ENCODE measurements at regions not wholly inside any gene's neighbourhood (a gene's known extent, or its start where the extent isn't known, plus 50 kb on each side); places are given as distances from the start of the nearest gene placed in this dataset.
A peak's percentile ranks its signal among the peaks of the same experiment; 100 is the strongest.

DNA sequence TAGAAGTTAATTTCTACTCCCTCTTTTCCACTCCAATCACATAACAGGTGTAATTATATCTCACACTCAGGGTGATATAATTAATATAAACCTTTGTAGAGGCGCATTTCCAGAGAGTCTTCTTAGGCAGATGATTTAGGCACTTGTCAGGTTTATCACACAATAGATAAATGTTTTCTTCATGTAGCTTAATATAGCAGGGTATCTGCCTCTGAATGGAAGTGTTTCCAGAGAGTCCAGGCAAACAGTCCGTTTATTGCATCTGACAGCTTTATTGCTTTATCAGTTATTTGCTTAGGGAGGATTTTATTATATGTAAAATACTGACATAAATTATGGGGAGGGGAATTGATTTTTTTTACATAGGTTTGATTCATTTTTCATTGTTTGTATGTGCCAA is 766.3 kb downstream of the SLC4A3 start:
- H3K4me2 ChIP-seq (ENCODE audit: insufficient read depth, low read length) = no peak overlapping the region
- no peak overlapping the region for H3K4me3 ChIP-seq (ENCODE audit: insufficient read depth, low read length)
- no peak for DNase-seq (ENCODE audit: insufficient read length, low spot score, missing footprints)
- H3K4me1 ChIP-seq (ENCODE audit: insufficient read depth, low read length) = no peaks in the 10 kb centered on the region
- H3K27me3 ChIP-seq (ENCODE audit: insufficient read depth, low read length) = no peaks in the 10 kb centered on the region
- no peak overlapping the region for H2AFZ ChIP-seq (ENCODE audit: low read length)
- TF ChIP-seq, protein P1, sequence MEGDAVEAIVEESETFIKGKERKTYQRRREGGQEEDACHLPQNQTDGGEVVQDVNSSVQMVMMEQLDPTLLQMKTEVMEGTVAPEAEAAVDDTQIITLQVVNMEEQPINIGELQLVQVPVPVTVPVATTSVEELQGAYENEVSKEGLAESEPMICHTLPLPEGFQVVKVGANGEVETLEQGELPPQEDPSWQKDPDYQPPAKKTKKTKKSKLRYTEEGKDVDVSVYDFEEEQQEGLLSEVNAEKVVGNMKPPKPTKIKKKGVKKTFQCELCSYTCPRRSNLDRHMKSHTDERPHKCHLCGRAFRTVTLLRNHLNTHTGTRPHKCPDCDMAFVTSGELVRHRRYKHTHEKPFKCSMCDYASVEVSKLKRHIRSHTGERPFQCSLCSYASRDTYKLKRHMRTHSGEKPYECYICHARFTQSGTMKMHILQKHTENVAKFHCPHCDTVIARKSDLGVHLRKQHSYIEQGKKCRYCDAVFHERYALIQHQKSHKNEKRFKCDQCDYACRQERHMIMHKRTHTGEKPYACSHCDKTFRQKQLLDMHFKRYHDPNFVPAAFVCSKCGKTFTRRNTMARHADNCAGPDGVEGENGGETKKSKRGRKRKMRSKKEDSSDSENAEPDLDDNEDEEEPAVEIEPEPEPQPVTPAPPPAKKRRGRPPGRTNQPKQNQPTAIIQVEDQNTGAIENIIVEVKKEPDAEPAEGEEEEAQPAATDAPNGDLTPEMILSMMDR (IDR thresholded peaks at IDR 0.05; ENCODE audit: extremely low read depth, low read depth, low read length) = no peak
- no peaks in the 10 kb centered on the region for H3K79me2 ChIP-seq (ENCODE audit: insufficient read depth, low read length)
- no peaks in the 10 kb centered on the region for H3K36me3 ChIP-seq (ENCODE audit: insufficient read depth, low read length)
- H3K27ac ChIP-seq (ENCODE audit: low read depth, low read length) = no peak overlapping the region
- H3K9me3 ChIP-seq (ENCODE audit: low read depth, low read length) = no peaks in the 10 kb centered on the region
- H4K20me1 ChIP-seq (ENCODE audit: insufficient read depth, low read length) = no peaks in the 10 kb centered on the region

GRCh38 chr2:220394433-220394832 is 767.0 kb downstream of the SLC4A3 start:
- Histone ChIP-seq H3K36me3 (ENCODE audit: insufficient read depth, low read length) (no peaks in the 10 kb centered on the region), H3K4me2 (ENCODE audit: insufficient read depth, low read length) (no peak overlapping the region), H3K4me1 (ENCODE audit: insufficient read depth, low read length) (no peaks in the 10 kb centered on the region), H3K27ac (ENCODE audit: low read depth, low read length) (no peak overlapping the region), H2AFZ (ENCODE audit: low read length) (no peak overlapping the region), H4K20me1 (ENCODE audit: insufficient read depth, low read length) (no peaks in the 10 kb centered on the region), H3K4me3 (ENCODE audit: insufficient read depth, low read length) (no peak overlapping the region), H3K79me2 (ENCODE audit: insufficient read depth, low read length) (no peaks in the 10 kb centered on the region), H3K9me3 (ENCODE audit: low read depth, low read length) (no peaks in the 10 kb centered on the region), H3K27me3 (ENCODE audit: insufficient read depth, low read length) (no peaks in the 10 kb centered on the region)
- TF ChIP-seq, protein P1 (IDR thresholded peaks at IDR 0.05; ENCODE audit: extremely low read depth, low read depth, low read length) = no peak
- DNase-seq (ENCODE audit: insufficient read length, low spot score, missing footprints) = no peak

- H3K36me3 ChIP-seq (ENCODE audit: insufficient read depth, low read length) = no peaks in the 10 kb centered on the region
Observed at GRCh38 chr2:220396287-220396686, 768.9 kb downstream of the SLC4A3 start.

DNA sequence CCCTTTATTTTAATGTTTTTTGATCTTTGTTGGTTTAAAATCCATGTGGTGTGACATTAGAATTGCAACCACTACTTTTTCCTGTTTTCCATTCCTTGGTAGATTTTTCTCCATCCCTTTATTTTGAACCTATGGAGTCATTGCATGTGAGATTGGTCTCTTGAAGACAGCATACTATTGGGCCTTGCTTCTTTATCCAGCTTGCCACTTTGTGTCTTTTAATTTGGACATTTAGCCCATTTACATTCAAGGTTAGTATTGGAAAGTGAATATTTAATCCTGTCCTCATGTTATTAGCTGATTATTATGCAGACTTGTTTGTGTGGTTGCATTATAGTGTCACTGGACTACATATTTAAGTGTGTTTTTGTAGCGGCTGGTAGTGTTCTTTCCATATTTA is 782.9 kb downstream of the SLC4A3 start:
- H3K27me3 ChIP-seq (ENCODE audit: insufficient read depth, low read length) = no peaks in the 10 kb centered on the region
- DNase-seq (ENCODE audit: insufficient read length, low spot score, missing footprints) = no peak
- no peaks in the 10 kb centered on the region for H3K36me3 ChIP-seq (ENCODE audit: insufficient read depth, low read length)
- no peak overlapping the region for H3K4me2 ChIP-seq (ENCODE audit: insufficient read depth, low read length)
- no peak overlapping the region for H3K4me3 ChIP-seq (ENCODE audit: insufficient read depth, low read length)
- no peak overlapping the region for H2AFZ ChIP-seq (ENCODE audit: low read length)
- H3K9me3 ChIP-seq (ENCODE audit: low read depth, low read length) = peaks cover 2% of the 10 kb centered on the region
- no peaks in the 10 kb centered on the region for H4K20me1 ChIP-seq (ENCODE audit: insufficient read depth, low read length)
- H3K27ac ChIP-seq (ENCODE audit: low read depth, low read length) = no peak overlapping the region
- TF ChIP-seq, protein P1 (IDR thresholded peaks at IDR 0.05; ENCODE audit: extremely low read depth, low read depth, low read length) = no peak
- H3K79me2 ChIP-seq (ENCODE audit: insufficient read depth, low read length) = no peaks in the 10 kb centered on the region
- no peaks in the 10 kb centered on the region for H3K4me1 ChIP-seq (ENCODE audit: insufficient read depth, low read length)

More at GRCh38 chr2:220396287-220396686, 768.9 kb downstream of the SLC4A3 start:
- no peak overlapping the region for H3K27ac ChIP-seq (ENCODE audit: low read depth, low read length)
- H3K4me3 ChIP-seq (ENCODE audit: insufficient read depth, low read length) = no peak overlapping the region
- peak; percentile 38 for DNase-seq (ENCODE audit: insufficient read length, low spot score, missing footprints)
- no peaks in the 10 kb centered on the region for H3K9me3 ChIP-seq (ENCODE audit: low read depth, low read length)
- no peak overlapping the region for H2AFZ ChIP-seq (ENCODE audit: low read length)
- no peak overlapping the region for H3K4me2 ChIP-seq (ENCODE audit: insufficient read depth, low read length)
- H3K4me1 ChIP-seq (ENCODE audit: insufficient read depth, low read length) = no peaks in the 10 kb centered on the region
- no peaks in the 10 kb centered on the region for H3K27me3 ChIP-seq (ENCODE audit: insufficient read depth, low read length)
- no peaks in the 10 kb centered on the region for H4K20me1 ChIP-seq (ENCODE audit: insufficient read depth, low read length)
- H3K79me2 ChIP-seq (ENCODE audit: insufficient read depth, low read length) = no peaks in the 10 kb centered on the region
- TF ChIP-seq, protein P1 (IDR thresholded peaks at IDR 0.05; ENCODE audit: extremely low read depth, low read depth, low read length) = no peak
